Prostate gland (tissue), 2 donors: ENCODE measurements at regions not wholly inside any gene's neighbourhood (a gene's known extent, or its start where the extent isn't known, plus 50 kb on each side); places are given as distances from the start of the nearest gene placed in this dataset.

Source experiments
- POLR2A ChIP-seq: fragments of 450-650 bp; IDR thresholded peaks from one replicate; pipeline ENCODE4 v1.6.1; 2016; ENCODE audit warnings: antibody characterized with exemption, mild to moderate bottlenecking
- POLR2AphosphoS5 ChIP-seq: sonication (generic); formaldehyde crosslinking; IDR thresholded peaks from one replicate; pipeline ENCODE4 v1.6.1; 2017; ENCODE audit warnings: antibody characterized with exemption
- TF ChIP-seq, protein P1 (sequence below), 4 experiments: fragments of 200-600 bp in 2 of 4; fragments of 450-650 bp in 2 of 4; sonication (generic) in 2 of 4; IDR thresholded peaks; 1 replicate in 3 of 4; 2 replicates in 1 of 4; pipeline ENCODE4 v1.5.1; 2016 to 2019; ENCODE audit warnings: antibody characterized with exemption in 4 of 4, mild to moderate bottlenecking in 2 of 4, moderate library complexity in 2 of 4

GRCh38 chr6:143598466-143599080 lies 79.2 kb upstream of the PHACTR2 start:
- TF ChIP-seq, protein P1, sequence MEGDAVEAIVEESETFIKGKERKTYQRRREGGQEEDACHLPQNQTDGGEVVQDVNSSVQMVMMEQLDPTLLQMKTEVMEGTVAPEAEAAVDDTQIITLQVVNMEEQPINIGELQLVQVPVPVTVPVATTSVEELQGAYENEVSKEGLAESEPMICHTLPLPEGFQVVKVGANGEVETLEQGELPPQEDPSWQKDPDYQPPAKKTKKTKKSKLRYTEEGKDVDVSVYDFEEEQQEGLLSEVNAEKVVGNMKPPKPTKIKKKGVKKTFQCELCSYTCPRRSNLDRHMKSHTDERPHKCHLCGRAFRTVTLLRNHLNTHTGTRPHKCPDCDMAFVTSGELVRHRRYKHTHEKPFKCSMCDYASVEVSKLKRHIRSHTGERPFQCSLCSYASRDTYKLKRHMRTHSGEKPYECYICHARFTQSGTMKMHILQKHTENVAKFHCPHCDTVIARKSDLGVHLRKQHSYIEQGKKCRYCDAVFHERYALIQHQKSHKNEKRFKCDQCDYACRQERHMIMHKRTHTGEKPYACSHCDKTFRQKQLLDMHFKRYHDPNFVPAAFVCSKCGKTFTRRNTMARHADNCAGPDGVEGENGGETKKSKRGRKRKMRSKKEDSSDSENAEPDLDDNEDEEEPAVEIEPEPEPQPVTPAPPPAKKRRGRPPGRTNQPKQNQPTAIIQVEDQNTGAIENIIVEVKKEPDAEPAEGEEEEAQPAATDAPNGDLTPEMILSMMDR (IDR thresholded peaks at IDR 0.05) = no peak
- TF ChIP-seq POLR2A = no peak
- no peak for TF ChIP-seq POLR2AphosphoS5
